ENCODE measurements at regions not wholly inside any gene's neighbourhood (a gene's known extent, or its start where the extent isn't known, plus 50 kb on each side); places are given as distances from the start of the nearest gene placed in this dataset.

- POLR2A ChIA-PET = no interaction called here
- DNase-seq (ENCODE audit: low spot score) = no peak
- Histone ChIP-seq H3K27me3 (ENCODE audit: control insufficient read depth in 1 of 2, insufficient read depth in 2 of 2, low read length in 2 of 2) (no peaks in the 10 kb centered on the region), H3K36me3 (replicated peaks in 1 of 2; ENCODE audit: control insufficient read depth in 1 of 2, insufficient read depth in 2 of 2, low read length in 2 of 2) (no peaks in the 10 kb centered on the region), H3K9me3 (ENCODE audit: low read length) (peaks cover 70% of the 10 kb centered on the region), H2AFZ (ENCODE audit: low read length) (no peak overlapping the region), H3K27ac (ENCODE audit: extremely low read length, insufficient read depth, low read length) (no peak overlapping the region), H3K4me1 (ENCODE audit: insufficient read depth, low read length) (no peaks in the 10 kb centered on the region), H3K4me3 (replicated peaks in 1 of 3; ENCODE audit: insufficient read depth in 1 of 3, low read depth in 2 of 3, low read length in 3 of 3) (no peak overlapping the region), H3K4me2 (ENCODE audit: low read depth, low read length) (no peak overlapping the region), H3K9ac (ENCODE audit: insufficient read depth, low read depth, low read length) (no peak overlapping the region), H4K20me1 (ENCODE audit: insufficient read depth, low read length) (no peaks in the 10 kb centered on the region), H3K79me2 (ENCODE audit: insufficient read depth, low read length) (no peaks in the 10 kb centered on the region)
- ATAC-seq = no peak
- intact Hi-C loops (cut with micrococcal nuclease; ENCODE audit: unreplicated experiment) (no loop called here), in situ Hi-C loops (cut with HindIII; ENCODE audit: extremely low pct_ligation_motif_present, low pct_unique_long_range_greater_than_20kb) (no loop called here)
- under 1% methylated on average over 4 of the region's 4 CpGs for WGBS (ENCODE audit: low lambda C conversion rate)
- no peak for FAIRE-seq
- no peak for TF ChIP-seq RCOR2 (CRISPR knock-in tag; IDR thresholded peaks at IDR 0.05)
- TF ChIP-seq ZNF546 (CRISPR knock-in tag; conservative IDR thresholded peaks at IDR 0.05) = no peak
- TF ChIP-seq, protein P1, sequence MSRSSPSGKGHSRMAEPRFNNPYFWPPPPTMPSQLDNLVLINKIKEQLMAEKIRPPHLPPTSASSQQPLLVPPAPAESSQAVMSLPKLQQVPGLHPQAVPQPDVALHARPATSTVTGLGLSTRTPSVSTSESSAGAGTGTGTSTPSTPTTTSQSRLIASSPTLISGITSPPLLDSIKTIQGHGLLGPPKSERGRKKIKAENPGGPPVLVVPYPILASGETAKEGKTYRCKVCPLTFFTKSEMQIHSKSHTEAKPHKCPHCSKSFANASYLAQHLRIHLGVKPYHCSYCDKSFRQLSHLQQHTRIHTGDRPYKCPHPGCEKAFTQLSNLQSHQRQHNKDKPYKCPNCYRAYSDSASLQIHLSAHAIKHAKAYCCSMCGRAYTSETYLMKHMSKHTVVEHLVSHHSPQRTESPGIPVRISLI (CRISPR knock-in tag; IDR thresholded peaks at IDR 0.05; ENCODE audit: borderline replicate concordance) = no peak
- TF ChIP-seq ZNF878 (CRISPR knock-in tag; IDR thresholded peaks at IDR 0.05) = no peak
- no peak for TF ChIP-seq NR2F6 (IDR thresholded peaks at IDR 0.05)
- TF ChIP-seq NR2F6 (CRISPR knock-in tag; IDR thresholded peaks at IDR 0.05) = no peak
- no peak for TF ChIP-seq ZNF891 (CRISPR knock-in tag; IDR thresholded peaks at IDR 0.05)
- TF ChIP-seq KLF16 (CRISPR knock-in tag; IDR thresholded peaks at IDR 0.05) = no peak
- no peak for TF ChIP-seq ZSCAN20 (CRISPR knock-in tag; IDR thresholded peaks at IDR 0.05; ENCODE audit: borderline replicate concordance)
- no peak for TF ChIP-seq ZNF652 (CRISPR knock-in tag; IDR thresholded peaks at IDR 0.05; ENCODE audit: borderline replicate concordance, low read depth)
- TF ChIP-seq KDM5A (IDR thresholded peaks at IDR 0.05; ENCODE audit: borderline replicate concordance, low read length) = no peak
- no peak for TF ChIP-seq CBX5 (CRISPR knock-in tag; IDR thresholded peaks at IDR 0.05; ENCODE audit: borderline replicate concordance)
- no peak for TF ChIP-seq SP140L (CRISPR knock-in tag; IDR thresholded peaks at IDR 0.05; ENCODE audit: borderline replicate concordance)
- TF ChIP-seq SMARCC2 (IDR thresholded peaks at IDR 0.05) = no peak
- no peak for TF ChIP-seq BRF2 (CRISPR knock-in tag; IDR thresholded peaks at IDR 0.05)
- no peak for TF ChIP-seq CEBPB (IDR thresholded peaks at IDR 0.05; ENCODE audit: borderline replicate concordance, low read depth, low read length)
- no peak for TF ChIP-seq MIXL1 (CRISPR knock-in tag; IDR thresholded peaks at IDR 0.05)
- TF ChIP-seq BRD4 (CRISPR knock-in tag; IDR thresholded peaks at IDR 0.05) = no peak
- BruUV-seq (replicated peaks) = no TSS peak
- CTCF ChIA-PET (ENCODE audit: low intra/inter-chr PET ratio, low total read pairs) = no interaction called here
Observed at GRCh38 chr6:164731539-164731938, 577.9 kb downstream of the C6orf118 start.

Measured in HepG2 (cell line).